ENCODE measurements at regions not wholly inside any gene's neighbourhood (a gene's known extent, or its start where the extent isn't known, plus 50 kb on each side); places are given as distances from the start of the nearest gene placed in this dataset.

- no peak for TF ChIP-seq CTCF (IDR thresholded peaks at IDR 0.05)
- TF ChIP-seq MAX (CRISPR knock-in tag; IDR thresholded peaks at IDR 0.05) = no peak
- no peak for TF ChIP-seq ATF3 (CRISPR knock-in tag; conservative IDR thresholded peaks at IDR 0.05)
- TF ChIP-seq IRF2 (CRISPR knock-in tag; IDR thresholded peaks at IDR 0.05; ENCODE audit: borderline replicate concordance, low read depth) = no peak
These were observed 188.3 kb downstream of the GPR37 start for GRCh38 chr7:124577256-124577655.

All from WTC11 (cell line).